ENCODE measurements at regions not wholly inside any gene's neighbourhood (a gene's known extent, or its start where the extent isn't known, plus 50 kb on each side); places are given as distances from the start of the nearest gene placed in this dataset.

GRCh38 chr9:99632349-99633038 lies 189.2 kb upstream of the NR4A3 start:
- ATAC-seq (ENCODE audit: insufficient read depth, low FRiP score) (no peak), DNase-seq (no peak)
- Histone ChIP-seq H3K36me3 (ENCODE audit: control insufficient read depth in 4 of 4, insufficient read depth in 4 of 4, low read length in 4 of 4) (no peaks in the 10 kb centered on the region), H3K27ac (ENCODE audit: low read depth in 1 of 2, low read length in 1 of 2) (no peak overlapping the region), H3K27me3 (ENCODE audit: control insufficient read depth in 3 of 3, insufficient read depth in 3 of 3, low read length in 2 of 3) (no peaks in the 10 kb centered on the region), H3K4me1 (ENCODE audit: control insufficient read depth in 5 of 5, insufficient read depth in 5 of 5, low read length in 5 of 5) (peaks cover 0 to 1% (median 0%) of the 10 kb centered on the region in 5 donors), H3K9ac (ENCODE audit: insufficient read depth in 1 of 2, low read length in 2 of 2) (no peak overlapping the region), H3K9me3 (ENCODE audit: control insufficient read depth in 4 of 4, insufficient read depth in 3 of 4, low read length in 3 of 4) (no peaks in the 10 kb centered on the region), H3K4me3 (no peak overlapping the region)
- TF ChIP-seq CTCF (IDR thresholded peaks at IDR 0.05; ENCODE audit: control extremely low read depth, extremely low read depth) = no peak
- WGBS, 2 donors = 69 to 70% methylated on average over 1 of the region's 1 CpG

- no peak for TF ChIP-seq CTCF (IDR thresholded peaks at IDR 0.05; ENCODE audit: control extremely low read depth, extremely low read depth)
- Histone ChIP-seq H3K27me3 (ENCODE audit: control insufficient read depth in 3 of 3, insufficient read depth in 3 of 3, low read length in 2 of 3) (no peaks in the 10 kb centered on the region), H3K4me3 (no peak overlapping the region), H3K9me3 (ENCODE audit: control insufficient read depth in 4 of 4, insufficient read depth in 3 of 4, low read length in 3 of 4) (no peaks in the 10 kb centered on the region), H3K27ac (ENCODE audit: low read depth in 1 of 2, low read length in 1 of 2) (no peak overlapping the region), H3K9ac (ENCODE audit: insufficient read depth in 1 of 2, low read length in 2 of 2) (no peak overlapping the region), H3K36me3 (ENCODE audit: control insufficient read depth in 4 of 4, insufficient read depth in 4 of 4, low read length in 4 of 4) (no peaks in the 10 kb centered on the region), H3K4me1 (ENCODE audit: control insufficient read depth in 5 of 5, insufficient read depth in 5 of 5, low read length in 5 of 5) (peaks cover 0 to 1% (median 0%) of the 10 kb centered on the region in 5 donors)
- ATAC-seq (ENCODE audit: insufficient read depth, low FRiP score) (no peak), DNase-seq (no peak)
Observed at GRCh38 chr9:99633265-99633664, 188.4 kb upstream of the NR4A3 start.

DNA sequence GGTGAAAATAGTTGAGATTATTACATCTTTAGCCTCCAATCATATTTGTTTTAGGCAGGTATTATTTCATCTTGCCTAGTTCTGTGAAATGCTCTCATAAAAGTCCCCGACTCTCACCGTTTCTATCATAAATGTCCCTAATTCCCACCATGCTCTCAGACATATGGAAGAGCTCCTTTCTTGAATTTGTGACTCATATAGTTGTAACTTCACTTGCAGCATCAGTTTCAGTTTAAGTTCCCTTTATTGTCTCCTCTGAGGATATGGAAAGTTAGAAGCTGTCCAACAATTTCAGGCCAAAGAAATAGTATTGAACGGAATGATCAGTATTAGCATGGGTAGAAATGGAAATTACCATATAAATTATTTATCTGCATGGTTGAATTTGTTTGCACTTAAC lies 187.5 kb upstream of the NR4A3 start:
- no peak for TF ChIP-seq CTCF (IDR thresholded peaks at IDR 0.05; ENCODE audit: control extremely low read depth, extremely low read depth)
- no peak overlapping the region for H3K27ac ChIP-seq (ENCODE audit: low read depth in 1 of 2, low read length in 1 of 2)
- H3K9me3 ChIP-seq (ENCODE audit: control insufficient read depth in 4 of 4, insufficient read depth in 3 of 4, low read length in 3 of 4) = no peaks in the 10 kb centered on the region
- H3K27me3 ChIP-seq (ENCODE audit: control insufficient read depth in 3 of 3, insufficient read depth in 3 of 3, low read length in 2 of 3) = no peaks in the 10 kb centered on the region
- no peaks in the 10 kb centered on the region for H3K36me3 ChIP-seq (ENCODE audit: control insufficient read depth in 4 of 4, insufficient read depth in 4 of 4, low read length in 4 of 4)
- DNase-seq (no peak), ATAC-seq (ENCODE audit: insufficient read depth, low FRiP score) (no peak)
- H3K9ac ChIP-seq (ENCODE audit: insufficient read depth in 1 of 2, low read length in 2 of 2) = no peak overlapping the region
- no peak overlapping the region for H3K4me3 ChIP-seq
- H3K4me1 ChIP-seq (ENCODE audit: control insufficient read depth in 5 of 5, insufficient read depth in 5 of 5, low read length in 5 of 5) = peaks cover 0 to 1% (median 0%) of the 10 kb centered on the region in 5 donors
- 78 to 85% methylated on average over 3 of the region's 3 CpGs for WGBS, 2 donors

- WGBS, 2 donors = 83 to 91% methylated on average over 3 of the region's 3 CpGs
- peaks cover 0 to 1% (median 0%) of the 10 kb centered on the region in 5 donors for H3K4me1 ChIP-seq (ENCODE audit: control insufficient read depth in 5 of 5, insufficient read depth in 5 of 5, low read length in 5 of 5)
- no peak overlapping the region for H3K9ac ChIP-seq (ENCODE audit: insufficient read depth in 1 of 2, low read length in 2 of 2)
- H3K4me3 ChIP-seq = no peak overlapping the region
- ATAC-seq (ENCODE audit: insufficient read depth, low FRiP score) = no peak
- no peaks in the 10 kb centered on the region for H3K27me3 ChIP-seq (ENCODE audit: control insufficient read depth in 3 of 3, insufficient read depth in 3 of 3, low read length in 2 of 3)
- no peaks in the 10 kb centered on the region for H3K9me3 ChIP-seq (ENCODE audit: control insufficient read depth in 4 of 4, insufficient read depth in 3 of 4, low read length in 3 of 4)
- no peak for TF ChIP-seq CTCF (IDR thresholded peaks at IDR 0.05; ENCODE audit: control extremely low read depth, extremely low read depth)
- DNase-seq = peak in 1 of 3 donors; percentile 11
- H3K36me3 ChIP-seq (ENCODE audit: control insufficient read depth in 4 of 4, insufficient read depth in 4 of 4, low read length in 4 of 4) = no peaks in the 10 kb centered on the region
- H3K27ac ChIP-seq (ENCODE audit: low read depth in 1 of 2, low read length in 1 of 2) = no peak overlapping the region
Observed at GRCh38 chr9:99635032-99635431, 186.7 kb upstream of the NR4A3 start.
